HG02610 (cell line): ENCODE measurements at regions not wholly inside any gene's neighbourhood (a gene's known extent, or its start where the extent isn't known, plus 50 kb on each side); places are given as distances from the start of the nearest gene placed in this dataset.
"Not testable (repeated sequence)": the region's sequence is repeated elsewhere in the genome, so short reads cannot be mapped to it uniquely, and the experiment has no call there.

Source experiments
- ATAC-seq: cut with Tn5 transposase; IDR thresholded peaks from one replicate; pipeline ENCODE4 v1.9.1; 2021; ENCODE audit warnings: mild to moderate bottlenecking, moderate library complexity; ENCODE audit not compliant: unreplicated experiment

- peak; percentile 43 for ATAC-seq
These were observed 68.1 kb upstream of the CEP85L start for GRCh38 chr6:118719351-118720124.

DNA sequence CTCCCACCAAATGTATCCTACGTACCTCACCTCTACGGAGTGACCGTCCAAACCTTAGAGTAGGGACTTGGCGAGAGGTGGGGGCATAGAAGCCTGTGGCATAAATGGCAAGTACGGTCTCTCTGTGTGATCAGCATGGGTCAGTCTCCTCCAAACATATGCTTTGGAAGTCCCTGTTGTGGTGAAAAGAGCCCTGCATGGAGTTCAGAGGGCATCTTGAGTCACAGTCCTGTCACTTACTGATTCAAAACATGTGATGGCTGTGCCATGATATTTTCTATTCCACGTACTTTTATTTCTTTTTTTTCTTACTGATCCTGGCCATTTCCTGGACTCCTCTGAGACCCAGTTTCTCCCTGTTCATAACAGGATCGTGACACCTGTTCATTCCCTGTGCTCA is 67.5 kb upstream of the CEP85L start:
- no peak for ATAC-seq

- no peak for ATAC-seq
These were observed 66.9 kb upstream of the CEP85L start for GRCh38 chr6:118718297-118718696.

DNA sequence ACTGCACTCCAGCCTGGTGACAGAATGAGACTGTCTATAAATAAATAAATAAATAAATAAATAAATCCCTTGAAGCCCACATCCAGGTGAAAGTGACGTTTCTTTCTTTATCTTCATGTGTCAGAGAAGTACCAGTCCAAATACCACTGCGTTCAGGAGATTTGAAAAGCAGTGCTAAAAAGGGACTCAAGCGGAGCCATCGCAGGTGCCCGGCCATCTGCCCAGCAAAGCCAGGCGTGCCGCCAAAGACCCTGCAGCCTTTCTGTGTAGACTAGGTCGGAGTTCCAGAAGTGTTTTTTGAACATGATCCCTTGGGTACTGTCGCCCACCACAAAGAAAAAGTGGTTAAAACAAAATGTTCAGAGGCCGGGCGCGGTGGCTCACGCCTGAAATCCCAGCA is 65.7 kb upstream of the CEP85L start:
- ATAC-seq, result no peak

GRCh38 chr6:118715907-118716306 is 64.5 kb upstream of the CEP85L start:
- ATAC-seq, result not testable (repeated sequence)

- ATAC-seq, result no peak
These were observed 64.0 kb upstream of the CEP85L start for GRCh38 chr6:118715376-118715775.

DNA sequence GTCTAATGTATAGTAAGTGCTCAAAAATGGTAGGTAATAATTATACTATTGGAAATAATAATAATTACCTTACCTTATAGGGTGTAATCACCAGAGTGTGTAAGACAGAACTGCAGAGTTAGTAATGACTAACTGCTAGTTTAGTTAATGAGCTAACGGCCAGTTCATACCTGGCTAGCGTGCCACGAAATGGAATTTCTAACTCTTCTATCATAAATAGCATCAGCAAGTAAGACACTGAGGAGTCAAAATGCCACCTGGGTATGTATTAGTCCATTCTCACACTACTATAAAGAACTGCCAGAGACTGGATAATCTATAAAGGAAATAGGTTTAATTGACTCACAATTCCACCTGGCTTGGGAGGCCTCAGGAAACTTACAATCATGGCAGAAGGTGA is 63.4 kb upstream of the CEP85L start:
- no peak for ATAC-seq

- ATAC-seq, result no peak
These were observed 61.6 kb upstream of the CEP85L start for GRCh38 chr6:118712969-118713368.

DNA sequence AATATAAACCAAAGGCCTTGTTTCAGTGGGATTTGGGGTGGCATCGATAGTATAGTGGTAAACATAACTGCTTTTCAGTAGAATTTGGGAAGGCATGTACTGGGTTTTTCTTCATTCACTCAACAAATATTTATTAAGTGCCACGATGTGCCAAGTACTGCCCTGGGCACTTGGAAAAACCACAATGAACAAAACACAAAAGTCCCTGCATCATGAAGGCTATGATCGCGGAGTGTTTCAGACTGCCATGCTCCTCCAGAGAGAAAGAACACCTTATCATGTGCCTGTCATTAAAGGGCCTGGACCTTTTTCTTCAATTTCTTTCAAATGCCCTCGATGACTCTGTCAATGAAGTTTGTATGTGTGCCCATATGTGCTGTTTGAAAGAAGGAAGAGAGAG is 59.2 kb upstream of the CEP85L start:
- ATAC-seq, result no peak

DNA sequence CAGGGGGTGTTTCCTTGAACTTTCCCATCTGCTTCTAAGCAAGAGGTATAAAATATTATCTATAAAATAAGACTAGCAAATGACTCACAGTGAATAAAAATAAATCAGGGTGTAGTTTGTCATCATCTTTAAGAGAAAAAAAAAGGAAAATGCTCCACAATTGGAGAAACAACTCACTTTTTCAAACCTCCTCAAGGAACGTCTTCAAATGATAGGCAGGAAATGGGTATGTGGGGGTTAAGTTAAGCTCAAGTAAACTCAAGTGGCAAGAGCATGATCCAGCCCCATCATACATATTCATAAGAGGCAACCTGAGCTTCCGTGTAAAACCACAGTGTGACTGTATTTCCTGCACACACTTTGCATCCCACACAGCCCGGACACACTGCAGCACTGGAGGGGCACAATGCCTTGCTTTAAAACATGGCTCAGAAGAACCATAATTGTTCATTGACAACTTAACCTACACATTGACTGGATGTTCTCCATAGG is 58.5 kb upstream of the CEP85L start:
- peak; percentile 93 for ATAC-seq

GRCh38 chr6:118708744-118709143 is 57.4 kb upstream of the CEP85L start:
- no peak for ATAC-seq

DNA sequence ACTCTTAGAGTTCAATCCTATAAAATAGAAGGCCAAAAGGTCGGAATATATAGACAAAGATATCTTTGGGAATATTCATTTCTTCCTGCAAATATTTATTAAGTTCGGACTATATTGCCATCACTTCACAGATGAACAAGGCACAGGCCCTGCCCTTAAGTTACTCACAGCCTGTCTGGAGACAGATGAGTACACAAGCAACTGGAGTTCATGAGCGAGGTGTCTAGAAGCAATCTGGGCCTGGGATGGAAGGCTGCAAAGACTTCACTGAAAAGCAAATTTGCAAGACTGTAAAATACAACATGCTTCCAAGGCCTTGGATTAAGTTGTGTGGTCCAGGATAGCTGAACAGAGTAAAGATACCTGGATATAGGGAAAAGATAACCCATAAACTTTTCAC is 56.7 kb upstream of the CEP85L start:
- no peak for ATAC-seq

DNA sequence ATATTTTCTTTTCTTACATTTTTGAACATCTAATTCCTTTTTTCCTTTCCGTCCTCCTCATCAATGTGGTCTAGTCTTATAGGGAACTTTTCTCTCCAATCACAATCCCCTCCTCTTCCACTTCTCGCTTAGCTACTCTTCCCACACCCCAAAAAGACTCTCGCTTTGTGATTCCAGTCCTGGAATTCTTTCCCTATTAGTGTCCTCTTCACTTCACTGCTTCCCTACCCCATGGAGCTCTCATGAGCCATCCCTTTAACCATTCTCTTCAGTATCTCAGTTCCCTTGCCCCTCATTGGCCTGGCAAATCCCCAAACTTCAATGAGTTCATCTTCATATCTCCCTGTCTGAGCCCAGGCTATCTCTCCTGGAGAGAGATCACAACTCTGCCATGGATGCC is 55.3 kb upstream of the CEP85L start:
- no peak for ATAC-seq

DNA sequence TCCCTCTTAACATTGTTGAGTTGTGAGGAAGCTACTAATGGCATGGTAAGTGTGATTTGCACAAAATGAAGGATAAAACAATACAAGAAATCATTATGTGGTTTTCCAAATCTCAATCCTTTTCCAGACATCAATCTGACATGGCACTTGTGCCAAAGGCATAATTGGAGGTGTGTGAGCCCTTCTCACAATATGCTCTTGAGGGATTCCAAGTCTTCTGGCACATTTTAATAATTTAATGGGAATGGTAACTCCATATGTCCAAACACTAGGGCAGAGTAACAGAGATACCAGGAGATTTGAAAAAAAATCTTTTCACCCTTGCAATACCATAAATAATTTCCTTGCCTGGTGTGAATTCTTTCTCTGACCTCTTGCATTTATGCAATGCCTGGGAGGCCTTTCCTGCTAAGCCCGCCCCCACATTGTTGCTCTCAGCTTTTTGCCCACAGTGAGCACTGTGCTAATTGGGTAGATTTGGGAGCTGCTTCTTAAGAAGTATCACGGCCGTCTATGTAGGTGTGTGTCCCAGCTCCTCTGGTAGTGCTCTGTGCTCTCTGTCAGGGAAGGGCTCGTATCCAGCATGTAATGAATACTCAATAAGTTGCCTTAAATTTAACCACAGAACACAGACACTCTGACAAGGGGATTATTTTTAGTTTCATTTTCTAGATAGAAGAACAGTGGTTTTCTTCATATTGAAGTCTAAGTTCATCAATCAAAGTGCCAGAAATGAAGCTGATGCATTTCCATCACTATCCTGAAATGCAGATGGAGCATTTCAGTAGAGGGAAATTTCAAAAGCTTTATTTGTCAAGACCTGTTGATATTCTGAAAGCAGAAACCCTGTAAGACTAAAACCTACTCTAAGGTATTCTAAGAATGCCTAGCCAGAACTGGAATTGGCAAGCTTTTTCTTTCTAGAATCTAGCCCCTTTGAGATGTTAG is 54.4 kb upstream of the CEP85L start:
- ATAC-seq, result peak; percentile 51

DNA sequence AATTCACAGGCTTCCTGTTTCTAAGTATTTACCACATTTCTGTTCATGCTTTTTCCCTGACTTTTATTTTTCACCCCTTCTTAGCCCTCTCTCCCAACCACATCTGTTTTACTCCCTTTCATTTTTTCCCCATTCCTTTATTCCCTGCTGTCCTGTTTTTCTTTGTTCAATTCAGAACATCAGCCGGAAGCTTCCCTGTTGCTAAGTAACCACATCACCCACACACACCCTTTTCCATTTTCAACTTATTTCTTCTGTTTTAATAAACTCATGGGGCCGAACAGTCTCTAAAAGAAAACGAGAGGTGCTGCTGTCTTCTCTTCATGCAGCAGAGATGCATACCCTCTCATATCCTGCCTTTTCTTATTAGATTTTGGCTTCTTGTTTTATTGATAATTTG is 53.5 kb upstream of the CEP85L start:
- no peak for ATAC-seq

DNA sequence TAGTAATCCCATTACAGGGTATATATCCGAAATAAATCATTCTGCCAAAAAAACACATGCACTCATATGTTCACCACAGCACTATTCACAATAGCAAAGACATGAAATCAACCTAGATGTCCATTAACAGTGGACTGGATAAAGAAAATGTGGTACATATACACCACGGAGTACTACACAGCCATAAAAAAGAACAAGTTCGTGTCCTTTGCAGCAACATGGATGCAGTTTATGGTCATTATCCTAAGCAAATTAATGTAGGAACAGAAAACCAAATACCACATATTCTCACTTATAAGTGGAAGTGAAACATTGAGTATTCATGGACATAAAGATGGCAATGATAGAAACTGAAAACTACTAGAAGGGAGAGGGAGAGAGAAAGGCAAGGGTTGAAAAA is 49.9 kb upstream of the CEP85L start:
- ATAC-seq, result not testable (repeated sequence)
